K562 (cell line): ENCODE measurements at regions not wholly inside any gene's neighbourhood (a gene's known extent, or its start where the extent isn't known, plus 50 kb on each side); places are given as distances from the start of the nearest gene placed in this dataset.

Experiments used
- ATAC-seq: fragments of 200-7000 bp; cut with Tn5 transposase; 3 replicates; pipeline ENCODE4 v1.9.1; 2020; ENCODE audit warnings: moderate library complexity
- BruUV-seq: library from RNA; stranded (reverse); fragments of 400-500 nt; replicated peaks from 2 replicates; lab custom pipeline; 2021; lab: Mats Ljungman, UMichigan
- CTCF ChIA-PET: fragments of 300-600 bp; formaldehyde crosslinking; extraction: SDS; loops from one replicate; lab custom pipeline; 2021; ENCODE audit warnings: low intra/inter-chr PET ratio; lab: Yijun Ruan, JAX
- POLR2A ChIA-PET: fragments of 300-600, 350-650 bp; sonication (Branson Sonifier 250); formaldehyde crosslinking; extraction: SDS; loops from one replicate; lab custom pipeline; 2021; ENCODE audit warnings: antibody characterized with exemption, inconsistent platforms; lab: Yijun Ruan, JAX
- DNase-seq, 4 experiments: peaks; one replicate each; pipeline versions ENCODE4 v3.0.0 to v3.0.0-alpha.2; 2011 to 2018; ENCODE audit warnings: low spot score in 3 of 4, mixed read lengths in 3 of 4; ENCODE audit errors: extremely low read depth in 1 of 4
- FAIRE-seq: peaks from 2 replicates; lab custom pipeline; 2011; peaks lifted over from hg19 to GRCh38; lab: Jason Lieb, UNC
- H2AFZ ChIP-seq: 2 replicates; pipeline ENCODE4 v1.6.0; 2011; ENCODE audit warnings: low read depth, low read length, control low read depth, inconsistent platforms
- H3K27ac ChIP-seq: fragments of 200-600 bp; 3 replicates; pipeline ENCODE4 v1.8.0; 2011; ENCODE audit warnings: low read depth, mild to moderate bottlenecking, control low read depth, inconsistent platforms, low read length, moderate library complexity, mixed read lengths; ENCODE audit errors: extremely low read depth
- H3K27me3 ChIP-seq, 2 experiments: fragments of 300-600 bp in 1 of 2; 2 replicates in 1 of 2; 3 replicates in 1 of 2; pipeline versions ENCODE4 v1.6.0 to v1.8.0; 2011; ENCODE audit warnings: inconsistent platforms in 2 of 2, low read length in 2 of 2, mild to moderate bottlenecking in 1 of 2, mixed read lengths in 1 of 2, moderate library complexity in 1 of 2; ENCODE audit not compliant: control insufficient read depth in 2 of 2, insufficient read depth in 2 of 2
- H3K36me3 ChIP-seq: fragments of 300-600 bp; 3 replicates; pipeline ENCODE4 v1.8.0; 2011; ENCODE audit warnings: mild to moderate bottlenecking, low read length, inconsistent platforms; ENCODE audit not compliant: control insufficient read depth, insufficient read depth
- H3K4me1 ChIP-seq, 2 experiments: fragments of 200-600 bp in 1 of 2; replicated peaks in 1 of 2; 2 replicates in 1 of 2; 3 replicates in 1 of 2; pipeline versions ENCODE4 v1.5.1 to v1.8.0; 2011; ENCODE audit warnings: inconsistent platforms in 2 of 2, low read length in 2 of 2, mild to moderate bottlenecking in 1 of 2, mixed read lengths in 1 of 2, moderate library complexity in 1 of 2; ENCODE audit not compliant: control insufficient read depth in 2 of 2, insufficient read depth in 2 of 2
- H3K4me2 ChIP-seq: 2 replicates; pipeline ENCODE4 v1.6.1; 2011; ENCODE audit warnings: low read length, control low read depth, inconsistent platforms, mixed read lengths; ENCODE audit not compliant: insufficient read depth
- H3K4me3 ChIP-seq: fragments of 200-600 bp; sonication (generic), shearing (Covaris generic); 2 replicates; pipeline ENCODE4 v1.5.1; 2016; ENCODE audit warnings: control low read depth, inconsistent platforms
- H3K79me2 ChIP-seq: fragments of 200-600 bp; 3 replicates; pipeline ENCODE4 v1.8.0; 2011; ENCODE audit warnings: low read length, inconsistent platforms; ENCODE audit not compliant: control insufficient read depth, insufficient read depth
- H3K9ac ChIP-seq, 2 experiments: 2 replicates each; pipeline versions ENCODE4 v1.6.0 to v1.6.1; 2011; ENCODE audit warnings: low read depth in 2 of 2, low read length in 2 of 2, control low read depth in 1 of 2, inconsistent platforms in 1 of 2, mild to moderate bottlenecking in 1 of 2, mixed read lengths in 1 of 2; ENCODE audit not compliant: insufficient read depth in 1 of 2
- H3K9me1 ChIP-seq: one replicate; pipeline ENCODE4 v1.6.0; 2011; ENCODE audit warnings: inconsistent platforms, mild to moderate bottlenecking, low read length, moderate library complexity; ENCODE audit not compliant: control insufficient read depth, insufficient read depth
- H3K9me3 ChIP-seq: replicated peaks from 2 replicates; pipeline ENCODE4 v1.5.1; 2011; ENCODE audit warnings: low read depth, low read length, inconsistent platforms; ENCODE audit not compliant: control insufficient read depth, insufficient read depth
- H4K20me1 ChIP-seq: replicated peaks from 2 replicates; pipeline ENCODE4 v1.6.1; 2011; ENCODE audit warnings: low read length, inconsistent platforms, mixed read lengths; ENCODE audit not compliant: control insufficient read depth, insufficient read depth
- AFF1 ChIP-seq, 2 experiments: fragments of 450-650 bp; IDR thresholded peaks; 2 replicates each; pipeline ENCODE4 v1.6.1; 2018; ENCODE audit warnings: mild to moderate bottlenecking in 2 of 2, low read depth in 1 of 2; ENCODE audit not compliant: partially characterized antibody in 2 of 2
- ETV1 ChIP-seq: fragments of 450-650 bp; conservative IDR thresholded peaks from 2 replicates; pipeline ENCODE4 v1.6.1; 2016; ENCODE audit warnings: missing genetic modification characterization, control low read depth, low read depth, missing compliant biosample characterization
- IFI16 ChIP-seq: fragments of 250-450 bp; sonication (Bioruptor Pico); IDR thresholded peaks from 2 replicates; pipeline ENCODE4 v2.1.2; 2022; ENCODE audit warnings: mild to moderate bottlenecking, inconsistent platforms
- ILK ChIP-seq: fragments of 450-650 bp; IDR thresholded peaks from 2 replicates; pipeline ENCODE4 v1.6.1; 2016; ENCODE audit warnings: missing genetic modification characterization, low read depth, mild to moderate bottlenecking, missing compliant biosample characterization, moderate library complexity, borderline replicate concordance
- RB1 ChIP-seq: fragments of 450-650 bp; IDR thresholded peaks from 2 replicates; pipeline ENCODE4 v1.6.1; 2017; ENCODE audit warnings: low read depth, mild to moderate bottlenecking
- RREB1 ChIP-seq: fragments of 250-450 bp; sonication (Bioruptor Pico); IDR thresholded peaks from 2 replicates; pipeline ENCODE4 v1.4.0; 2020
- SAP30 ChIP-seq: fragments of 200-600 bp; sonication (generic); IDR thresholded peaks from 2 replicates; pipeline ENCODE4 v1.6.1; 2012; ENCODE audit warnings: borderline replicate concordance, low read depth, mild to moderate bottlenecking, moderate library complexity, low read length, control low read depth, inconsistent platforms; ENCODE audit not compliant: insufficient read depth, poor library complexity, severe bottlenecking
- SRSF3 ChIP-seq: fragments of 200-400 bp; formaldehyde crosslinking; IDR thresholded peaks from 2 replicates; pipeline ENCODE4 v1.6.1; 2016; ENCODE audit warnings: mild to moderate bottlenecking, low read length, moderate library complexity; ENCODE audit not compliant: insufficient read depth
- ZBTB26 ChIP-seq: fragments of 450-650 bp; formaldehyde crosslinking; IDR thresholded peaks from 2 replicates; pipeline ENCODE4 v1.4.0; 2022; ENCODE audit warnings: missing genetic modification characterization
- ZNF282 ChIP-seq: sonication (generic); formaldehyde crosslinking; IDR thresholded peaks from 2 replicates; pipeline ENCODE4 v1.8.1; 2023; ENCODE audit warnings: missing genetic modification reagents
- ZNF316 ChIP-seq: fragments of 450-650 bp; IDR thresholded peaks from 2 replicates; pipeline ENCODE4 v1.6.1; 2016
- ZNF354B ChIP-seq: fragments of 250-450 bp; sonication (Bioruptor Pico); IDR thresholded peaks from 2 replicates; pipeline ENCODE4 v1.4.0; 2020
- ZNF668 ChIP-seq: fragments of 250-450 bp; sonication (Bioruptor Pico); IDR thresholded peaks from 2 replicates; pipeline ENCODE4 v1.8.0; 2022; ENCODE audit warnings: mild to moderate bottlenecking, inconsistent platforms
- WGBS: fragments of 100-300 bp; shearing (Covaris generic); methylation state at CpG from one replicate; pipeline ENCODE4 v1.1.6; 2016; ENCODE audit warnings: low coverage, mixed read lengths; ENCODE audit not compliant: insufficient coverage; ENCODE audit errors: missing lambda C conversion rate; 5-methylcytosine and 5-hydroxymethylcytosine counted together
- in situ Hi-C: fragments of 300-500 bp; cut with MboI; formaldehyde crosslinking; loops from 4 replicates; pipeline ENCODE4 v1.15.0; 2018; ENCODE audit warnings: inconsistent platforms, mixed read lengths
- intact Hi-C: fragments of 100-400 bp; cut with micrococcal nuclease; formaldehyde crosslinking; loops from 2 replicates; pipeline ENCODE4 v1.14.2; 2022

GRCh38 chr1:118504221-118504644, 319.2 kb upstream of the SPAG17 start:
- DNase-seq: no peak
- no peaks in the 10 kb centered on the region for H3K9me3 ChIP-seq
- in situ Hi-C loops: no loop called here
- no peaks in the 10 kb centered on the region for H3K4me1 ChIP-seq
- no peak for FAIRE-seq
- no peaks in the 10 kb centered on the region for H3K79me2 ChIP-seq
- H3K9ac ChIP-seq: no peak overlapping the region
- no peaks in the 10 kb centered on the region for H3K9me1 ChIP-seq
- H3K4me2 ChIP-seq: no peak overlapping the region
- BruUV-seq: no TSS peak
- intact Hi-C loops: loop anchor here (10.0 kb wide), 1 partner anchor 59 kb away; no protein-coding TSS in a partner anchor
- no peaks in the 10 kb centered on the region for H3K27me3 ChIP-seq
- ATAC-seq: no peak
- H3K36me3 ChIP-seq: no peaks in the 10 kb centered on the region
- H4K20me1 ChIP-seq: no peaks in the 10 kb centered on the region
- no peak for TF ChIP-seq RB1
- no peak for TF ChIP-seq ZNF316
- TF ChIP-seq RREB1 (CRISPR knock-in tag): no peak
- TF ChIP-seq ZNF354B (CRISPR knock-in tag): no peak
- no peak for TF ChIP-seq ZNF668
- TF ChIP-seq SAP30: no peak
- no peak for TF ChIP-seq ETV1 (tag)
- TF ChIP-seq AFF1 (IDR thresholded peaks at IDR 0.05; ENCODE audit: low read depth in 1 of 2, partially characterized antibody in 2 of 2): no peak
- TF ChIP-seq IFI16 (CRISPR knock-in tag): no peak
- TF ChIP-seq SRSF3: no peak
- no peak for TF ChIP-seq ILK (tag)
- TF ChIP-seq ZBTB26: no peak
- TF ChIP-seq ZNF282 (CRISPR knock-in tag): no peak
- 0% methylated on average over 2 of the region's 2 CpGs for WGBS
- no peak overlapping the region for H3K27ac ChIP-seq
- H2AFZ ChIP-seq: no peak overlapping the region
- ChIA-PET POLR2A (no interaction called here), CTCF (no interaction called here)
- no peak overlapping the region for H3K4me3 ChIP-seq
